ENCODE measurements at regions not wholly inside any gene's neighbourhood (a gene's known extent, or its start where the extent isn't known, plus 50 kb on each side); places are given as distances from the start of the nearest gene placed in this dataset.

GRCh38 chr1:82318921-82319320, 518.2 kb downstream of the ADGRL2 start:
- intact Hi-C loops (cut with DNase I): no loop called here
- no peaks in the 10 kb centered on the region for H3K4me1 ChIP-seq (replicated peaks in 1 of 2)
- H3K4me3 ChIP-seq: no peak overlapping the region
- no peaks in the 10 kb centered on the region for H3K9me3 ChIP-seq (replicated peaks in 1 of 3)
- no peaks in the 10 kb centered on the region for H3K27me3 ChIP-seq
- TF ChIP-seq CTCF (IDR thresholded peaks at IDR 0.05): no peak
- 75 to 86% (median 85%) methylated on average over 2 of the region's 2 CpGs for WGBS, 4 donors
- DNase-seq: no peak
- no peak overlapping the region for H3K27ac ChIP-seq
- no peaks in the 10 kb centered on the region for H3K36me3 ChIP-seq (replicated peaks in 1 of 2)

GRCh38 chr1:82318265-82318664, 517.5 kb downstream of the ADGRL2 start:
- no peaks in the 10 kb centered on the region for H3K36me3 ChIP-seq (replicated peaks in 1 of 2)
- no peak for TF ChIP-seq CTCF (IDR thresholded peaks at IDR 0.05)
- TF ChIP-seq POLR2A (IDR thresholded peaks at IDR 0.05): no peak
- H3K27ac ChIP-seq: no peak overlapping the region
- no peaks in the 10 kb centered on the region for H3K4me1 ChIP-seq (replicated peaks in 1 of 2)
- intact Hi-C loops (cut with DNase I): no loop called here
- no peak overlapping the region for H3K4me3 ChIP-seq
- H3K27me3 ChIP-seq: no peaks in the 10 kb centered on the region
- H3K9me3 ChIP-seq (replicated peaks in 1 of 3): no peaks in the 10 kb centered on the region
- no peak for DNase-seq

- intact Hi-C loops (cut with DNase I): no loop called here
- no peak overlapping the region for H3K4me3 ChIP-seq
Measured at GRCh38 chr1:82317671-82318070, 516.9 kb downstream of the ADGRL2 start.

GRCh38 chr1:82299656-82300055, 498.9 kb downstream of the ADGRL2 start:
- Histone ChIP-seq H3K27ac (peak overlapping the region in 1 of 5 donors; percentile 17), H3K4me1 (replicated peaks in 1 of 2) (no peaks in the 10 kb centered on the region), H3K9me3 (replicated peaks in 1 of 3) (no peaks in the 10 kb centered on the region), H3K27me3 (no peaks in the 10 kb centered on the region), H3K36me3 (replicated peaks in 1 of 2) (no peaks in the 10 kb centered on the region), H3K4me3 (no peak overlapping the region)
- 54 to 62% (median 57%) methylated on average over 2 of the region's 2 CpGs for WGBS, 4 donors
- DNase-seq: no peak
- intact Hi-C loops (cut with DNase I): no loop called here
- TF ChIP-seq CTCF (IDR thresholded peaks at IDR 0.05) (no peak), POLR2A (IDR thresholded peaks at IDR 0.05) (no peak)

More at GRCh38 chr1:82317671-82318070, 516.9 kb downstream of the ADGRL2 start:
- no peak for DNase-seq
- Histone ChIP-seq H3K27me3 (no peaks in the 10 kb centered on the region), H3K9me3 (replicated peaks in 1 of 3) (no peaks in the 10 kb centered on the region), H3K36me3 (replicated peaks in 1 of 2) (no peaks in the 10 kb centered on the region), H3K4me1 (replicated peaks in 1 of 2) (no peaks in the 10 kb centered on the region), H3K27ac (no peak overlapping the region)
- WGBS, 4 donors: 86 to 94% (median 89%) methylated on average over 1 of the region's 1 CpG
- TF ChIP-seq CTCF (IDR thresholded peaks at IDR 0.05) (no peak), POLR2A (IDR thresholded peaks at IDR 0.05) (no peak)

Data from adrenal gland (tissue), 9 donors.